Astrocyte (in vitro differentiated cells and primary cell): ENCODE measurements at regions not wholly inside any gene's neighbourhood (a gene's known extent, or its start where the extent isn't known, plus 50 kb on each side); places are given as distances from the start of the nearest gene placed in this dataset.

Source experiments
- CTCF ChIP-seq: IDR thresholded peaks from 2 replicates; pipeline ENCODE4 v1.5.1; 2011; ENCODE audit warnings: low read depth, mild to moderate bottlenecking, inconsistent platforms, low read length, moderate library complexity; ENCODE audit not compliant: insufficient read depth
- EZH2 ChIP-seq: IDR thresholded peaks from 2 replicates; pipeline ENCODE4 v1.6.1; 2012; ENCODE audit warnings: mild to moderate bottlenecking, low read length, inconsistent platforms; ENCODE audit not compliant: insufficient read depth

- TF ChIP-seq CTCF (no peak), EZH2 (no peak)
These were observed 51.0 kb upstream of the KLF13 start for GRCh38 chr15:31275331-31276262.
